ENCODE measurements at regions not wholly inside any gene's neighbourhood (a gene's known extent, or its start where the extent isn't known, plus 50 kb on each side); places are given as distances from the start of the nearest gene placed in this dataset.

GRCh38 chr1:213596729-213597128 is 391.0 kb upstream of the PROX1 start:
- TF ChIP-seq POLR2AphosphoS5 (IDR thresholded peaks at IDR 0.05) (no peak), POLR2A (IDR thresholded peaks at IDR 0.05) (no peak)
